ENCODE measurements at regions not wholly inside any gene's neighbourhood (a gene's known extent, or its start where the extent isn't known, plus 50 kb on each side); places are given as distances from the start of the nearest gene placed in this dataset.
"Not testable (repeated sequence)": the region's sequence is repeated elsewhere in the genome, so short reads cannot be mapped to it uniquely, and the experiment has no call there.

GRCh38 chr2:880201-880970 is 70.3 kb upstream of the SNTG2 start:
- DNase-seq (no peak), ATAC-seq (ENCODE audit: poor library complexity) (no peak)
- intact Hi-C loops (cut with DNase I): no loop called here

DNA sequence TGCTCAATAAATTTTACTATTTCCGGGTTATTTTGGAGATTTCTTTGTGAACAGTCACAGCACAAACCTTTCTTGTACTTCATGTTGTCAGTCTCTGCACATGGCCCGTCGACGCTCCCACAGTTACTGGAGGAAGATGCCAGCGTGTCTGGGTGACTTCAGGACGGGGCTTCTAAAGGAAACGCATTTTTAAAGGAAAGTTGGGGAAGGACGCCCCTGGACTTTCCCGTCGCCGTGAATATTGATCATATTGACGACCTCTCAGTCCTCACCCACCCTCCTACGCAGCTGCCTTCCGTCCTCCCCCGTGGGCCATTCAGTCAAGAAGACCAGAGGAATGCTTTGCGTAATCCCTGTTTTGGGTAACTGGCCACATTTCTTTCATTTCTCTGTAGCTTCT is 71.1 kb upstream of the SNTG2 start:
- intact Hi-C loops (cut with DNase I): no loop called here
- DNase-seq: no peak
- ATAC-seq (ENCODE audit: poor library complexity): no peak

- intact Hi-C loops (cut with DNase I): no loop called here
- DNase-seq (no peak), ATAC-seq (ENCODE audit: poor library complexity) (no peak)
Observed at GRCh38 chr2:878245-878930, 72.3 kb upstream of the SNTG2 start.

GRCh38 chr2:877747-878146 is 72.9 kb upstream of the SNTG2 start:
- ATAC-seq (ENCODE audit: poor library complexity): no peak
- DNase-seq: no peak
- intact Hi-C loops (cut with DNase I): no loop called here

- DNase-seq: no peak
- intact Hi-C loops (cut with DNase I): no loop called here
- ATAC-seq (ENCODE audit: poor library complexity): no peak
Observed at GRCh38 chr2:875687-876615, 74.7 kb upstream of the SNTG2 start.

GRCh38 chr2:873651-874580 is 76.7 kb upstream of the SNTG2 start:
- no peak for ATAC-seq (ENCODE audit: poor library complexity)
- no peak for DNase-seq
- intact Hi-C loops (cut with DNase I): no loop called here

- no peak for DNase-seq
- intact Hi-C loops (cut with DNase I): no loop called here
- no peak for ATAC-seq (ENCODE audit: poor library complexity)
Observed at GRCh38 chr2:873027-873426, 77.6 kb upstream of the SNTG2 start.

DNA sequence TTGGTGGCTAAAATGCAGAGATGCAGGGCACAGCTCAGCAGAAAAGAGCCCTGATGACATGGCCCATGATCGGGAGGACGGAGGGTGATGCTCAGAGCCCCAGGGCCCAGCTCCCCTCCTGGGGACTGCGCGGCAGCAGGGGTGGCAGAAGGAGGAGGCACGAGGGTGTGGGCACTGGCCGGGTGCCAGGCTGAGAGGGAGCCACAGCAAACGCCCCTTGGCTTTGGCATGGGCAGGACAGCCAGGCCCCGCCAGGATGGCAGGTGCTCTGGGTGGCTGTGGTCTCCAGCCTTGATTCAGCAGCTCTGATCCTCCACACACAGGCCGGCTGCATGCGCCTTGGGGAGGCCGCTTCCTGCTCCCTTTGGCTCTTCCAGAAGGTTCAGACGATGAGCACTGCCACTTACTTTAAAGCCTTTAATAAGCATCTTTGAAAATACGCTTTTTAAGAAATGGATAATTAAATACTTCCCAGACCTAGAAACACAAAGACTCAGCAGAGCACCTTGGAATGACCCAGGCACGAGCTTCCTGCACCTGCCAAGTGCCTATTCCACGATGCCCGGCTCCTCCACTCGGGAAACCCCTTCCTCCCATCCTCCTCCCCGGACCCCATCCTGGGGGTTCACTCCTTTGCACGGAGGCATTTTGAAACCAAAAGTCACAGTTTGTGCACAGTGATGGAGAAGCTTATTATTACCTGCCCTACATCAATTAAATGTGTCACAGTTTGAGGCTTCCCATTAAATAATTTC is 78.5 kb upstream of the SNTG2 start:
- ATAC-seq (ENCODE audit: poor library complexity) (no peak), DNase-seq (no peak)
- intact Hi-C loops (cut with DNase I): no loop called here

- intact Hi-C loops (cut with DNase I): no loop called here
- ATAC-seq (ENCODE audit: poor library complexity) (no peak), DNase-seq (no peak)
Observed at GRCh38 chr2:871175-871727, 79.4 kb upstream of the SNTG2 start.

- intact Hi-C loops (cut with DNase I): no loop called here
- DNase-seq (no peak), ATAC-seq (ENCODE audit: poor library complexity) (no peak)
Observed at GRCh38 chr2:870426-870825, 80.2 kb upstream of the SNTG2 start.

- ATAC-seq (ENCODE audit: poor library complexity) (no peak), DNase-seq (no peak)
- intact Hi-C loops (cut with DNase I): no loop called here
Observed at GRCh38 chr2:869894-870293, 80.8 kb upstream of the SNTG2 start.

DNA sequence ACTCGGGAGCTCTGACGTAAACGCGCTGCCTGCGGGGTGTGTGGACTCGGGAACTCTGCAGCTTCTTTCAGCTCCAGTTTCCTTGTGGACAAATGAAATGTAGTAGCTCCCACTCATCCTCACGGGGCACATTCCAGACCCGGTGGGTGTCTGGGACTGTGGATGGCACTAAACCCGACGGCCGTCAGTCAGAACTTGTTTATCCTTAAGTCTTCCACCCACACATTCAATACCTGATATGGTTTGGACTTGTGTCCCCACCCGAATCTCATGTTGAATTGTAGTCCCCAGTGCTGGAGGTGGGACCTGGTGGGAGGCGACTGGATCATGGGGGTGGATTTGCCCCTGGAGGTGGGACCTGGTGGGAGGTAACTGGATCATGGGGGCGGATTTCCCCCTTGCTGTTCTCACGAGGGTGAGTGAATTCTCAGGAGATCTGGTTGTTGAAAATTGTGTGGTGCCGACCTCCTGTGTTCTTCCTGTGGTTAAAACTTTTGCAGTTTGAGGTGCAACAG is 81.2 kb upstream of the SNTG2 start:
- DNase-seq: no peak
- no peak for ATAC-seq (ENCODE audit: poor library complexity)
- intact Hi-C loops (cut with DNase I): no loop called here

DNA sequence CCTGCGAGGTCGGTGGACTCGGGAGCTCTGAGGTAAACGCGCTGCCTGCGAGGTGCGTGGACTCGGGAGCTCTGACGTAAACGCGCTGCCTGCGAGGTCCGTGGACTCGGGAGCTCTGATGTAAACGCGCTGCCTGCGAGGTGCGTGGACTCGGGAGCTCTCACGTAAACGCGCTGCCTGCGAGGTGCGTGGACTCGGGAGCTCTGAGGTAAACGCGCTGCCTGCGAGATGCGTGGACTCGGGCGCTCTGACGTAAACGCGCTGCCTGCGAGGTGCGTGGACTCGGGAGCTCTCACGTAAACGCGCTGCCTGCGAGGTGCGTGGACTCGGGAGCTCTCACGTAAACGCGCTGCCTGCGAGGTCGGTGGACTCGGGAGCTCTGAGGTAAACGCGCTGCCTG is 81.8 kb upstream of the SNTG2 start:
- intact Hi-C loops (cut with DNase I); ATAC-seq (ENCODE audit: poor library complexity); DNase-seq: not testable (repeated sequence)

DNA sequence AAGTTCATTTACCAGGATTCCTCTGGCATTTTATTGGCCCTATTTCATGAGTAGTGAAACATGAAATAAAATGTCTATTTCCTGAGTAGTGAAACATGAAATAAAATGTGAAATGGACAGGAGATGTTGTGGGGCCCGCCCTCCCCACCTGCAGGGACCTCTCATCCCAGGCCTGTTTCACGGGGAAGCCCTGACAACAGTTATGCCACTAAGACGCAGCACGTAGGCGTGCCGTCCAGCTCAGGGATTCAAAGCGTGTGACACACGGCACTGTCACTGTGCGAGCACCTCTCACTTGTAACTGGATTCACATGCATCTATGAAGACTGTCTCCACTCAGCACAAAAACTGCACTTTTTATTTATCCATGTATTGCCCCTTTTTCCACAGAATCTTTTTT is 83.4 kb upstream of the SNTG2 start:
- intact Hi-C loops (cut with DNase I): no loop called here

DNA sequence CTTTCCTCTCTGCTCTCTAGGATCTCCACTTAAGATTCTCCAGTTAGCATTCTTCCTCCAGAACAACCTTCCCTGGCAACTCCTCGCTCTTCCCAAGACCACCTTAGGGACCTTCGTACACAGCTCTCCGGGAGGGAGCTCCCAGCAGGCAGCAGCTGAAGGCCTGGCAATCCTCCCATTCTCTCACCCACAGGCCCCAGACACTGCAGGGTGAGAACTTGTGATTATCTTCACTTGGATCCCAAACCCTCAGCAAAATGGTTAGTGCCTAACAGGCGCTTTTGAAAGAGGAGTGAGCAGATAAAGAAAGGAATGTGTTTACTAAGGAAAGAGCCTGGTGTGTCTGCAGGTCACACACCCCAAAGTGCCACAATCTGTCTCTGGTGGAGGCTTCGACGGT is 83.8 kb upstream of the SNTG2 start:
- no peak for DNase-seq
- intact Hi-C loops (cut with DNase I): no loop called here
- no peak for ATAC-seq (ENCODE audit: poor library complexity)

More for the DNA sequence above, 83.4 kb upstream of the SNTG2 start:
- no peak for DNase-seq
- no peak for ATAC-seq (ENCODE audit: poor library complexity)

DNA sequence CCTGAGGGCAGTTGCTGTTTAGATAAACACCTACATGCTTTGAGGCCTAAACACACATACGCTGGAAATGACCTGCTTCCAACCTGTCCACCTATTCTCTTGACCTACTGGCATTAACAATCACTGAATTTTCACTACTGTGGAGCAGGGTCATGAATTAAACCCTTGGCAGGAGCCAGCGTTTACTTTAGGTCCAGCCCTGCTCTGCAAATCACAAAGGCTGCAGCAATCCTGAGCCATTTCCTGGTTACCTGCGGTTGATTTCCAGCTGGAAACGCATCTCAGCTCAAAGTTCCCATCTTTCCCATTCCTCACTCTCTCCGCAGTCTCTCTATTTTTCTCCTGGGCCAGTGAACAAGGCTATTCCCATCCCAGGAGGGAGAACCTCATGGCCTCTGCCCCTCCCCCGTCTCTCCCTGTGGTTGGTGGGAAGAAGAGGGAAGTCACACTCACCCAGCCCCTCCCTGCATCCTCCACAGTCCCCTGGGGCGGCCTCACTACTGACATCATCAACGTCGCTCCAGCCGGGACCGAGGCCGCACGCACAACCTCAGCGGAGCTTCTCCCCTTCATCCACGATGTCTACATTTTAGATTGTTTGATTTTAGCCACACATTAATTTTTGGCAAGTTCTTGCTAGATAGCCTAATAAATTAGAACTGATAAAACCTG is 84.5 kb upstream of the SNTG2 start:
- no peak for DNase-seq
- no peak for ATAC-seq (ENCODE audit: poor library complexity)
- intact Hi-C loops (cut with DNase I): no loop called here
